ENCODE measurements at regions not wholly inside any gene's neighbourhood (a gene's known extent, or its start where the extent isn't known, plus 50 kb on each side); places are given as distances from the start of the nearest gene placed in this dataset.

- CTCF ChIA-PET (ENCODE audit: low intra/inter-chr PET ratio) = no interaction called here
- intact Hi-C loops (cut with micrococcal nuclease) = no loop called here
Observed at GRCh38 chr6:40910260-40910893, 128.6 kb downstream of the UNC5CL start.

More at GRCh38 chr6:40910260-40910893, 128.6 kb downstream of the UNC5CL start:
- POLR2A ChIA-PET = interaction anchor here (0.6 kb wide), 1 partner anchor 150 kb away, joined by 3 read pairs; no protein-coding TSS in a partner anchor
- no peak overlapping the region for H3K4me3 ChIP-seq
- 0% methylated on average over 2 of the region's 2 CpGs for WGBS (ENCODE audit: insufficient coverage, low coverage, missing lambda C conversion rate)
- no peak for DNase-seq (ENCODE audit: extremely low read depth in 1 of 4, low spot score in 3 of 4)
- no peaks in the 10 kb centered on the region for H3K36me3 ChIP-seq (ENCODE audit: control insufficient read depth, insufficient read depth, low read length)
- BruUV-seq (replicated peaks) = no TSS peak
- no peaks in the 10 kb centered on the region for H3K9me1 ChIP-seq (ENCODE audit: control insufficient read depth, insufficient read depth, low read length)
- no peak for ATAC-seq
- no peak overlapping the region for H3K4me2 ChIP-seq (ENCODE audit: insufficient read depth, low read length)
- H3K27me3 ChIP-seq (ENCODE audit: control insufficient read depth in 2 of 2, insufficient read depth in 2 of 2, low read length in 2 of 2) = peaks cover 2 to 4% of the 10 kb centered on the region in 2 experiments; a peak in 3 of 5 replicates
- in situ Hi-C loops (cut with MboI) = no loop called here
- H3K79me2 ChIP-seq (ENCODE audit: control insufficient read depth, insufficient read depth, low read length) = no peaks in the 10 kb centered on the region
- no peak for TF ChIP-seq ZSCAN29 (IDR thresholded peaks at IDR 0.05)
- no peak for TF ChIP-seq ETV1 (tag; conservative IDR thresholded peaks at IDR 0.05; ENCODE audit: low read depth)
- no peak for TF ChIP-seq SAFB2 (IDR thresholded peaks at IDR 0.05; ENCODE audit: borderline replicate concordance, low read depth, low read length, severe bottlenecking)
- no peak for TF ChIP-seq ZNF77 (CRISPR knock-in tag; IDR thresholded peaks at IDR 0.05)
- TF ChIP-seq ZNF511 (CRISPR knock-in tag; IDR thresholded peaks at IDR 0.05) = no peak
- no peak for TF ChIP-seq BMI1 (IDR thresholded peaks at IDR 0.05; ENCODE audit: low read length)
- no peak for TF ChIP-seq TOE1 (IDR thresholded peaks at IDR 0.05; ENCODE audit: borderline replicate concordance)
- no peak for TF ChIP-seq TOE1 (CRISPR knock-in tag; IDR thresholded peaks at IDR 0.05; ENCODE audit: borderline replicate concordance, low read depth)
- no peak for TF ChIP-seq ZNF165 (CRISPR knock-in tag; IDR thresholded peaks at IDR 0.05; ENCODE audit: borderline replicate concordance)
- no peak for TF ChIP-seq SNRNP70 (optimal IDR thresholded peaks at IDR 0.05; ENCODE audit: low read depth, low read length)
- TF ChIP-seq CEBPB (tag; IDR thresholded peaks at IDR 0.05) = no peak
- TF ChIP-seq BCL6 (CRISPR knock-in tag; IDR thresholded peaks at IDR 0.05) = no peak
- TF ChIP-seq MYNN (IDR thresholded peaks at IDR 0.05) = no peak
- TF ChIP-seq MYNN (CRISPR knock-in tag; IDR thresholded peaks at IDR 0.05) = no peak
- no peak for TF ChIP-seq SMC3 (conservative IDR thresholded peaks at IDR 0.05; ENCODE audit: insufficient read depth, low read depth, low read length)
- no peak for TF ChIP-seq ZBTB2 (IDR thresholded peaks at IDR 0.05)
- TF ChIP-seq ZBED1 (IDR thresholded peaks at IDR 0.05) = no peak
- no peak for TF ChIP-seq NFIX (CRISPR knock-in tag; IDR thresholded peaks at IDR 0.05; ENCODE audit: low read depth)
- TF ChIP-seq YY1 (IDR thresholded peaks at IDR 0.05; ENCODE audit: borderline replicate concordance in 1 of 3, control insufficient read depth in 1 of 3, extremely low read depth in 1 of 3, insufficient read depth in 3 of 3, insufficient read length in 1 of 3, insufficient replicate concordance in 2 of 3, low read depth in 1 of 3, low read length in 2 of 3) = no peak
- no peak for TF ChIP-seq ZNF707 (CRISPR knock-in tag; conservative IDR thresholded peaks at IDR 0.05)
- no peak for TF ChIP-seq ZNF232 (CRISPR knock-in tag; IDR thresholded peaks at IDR 0.05)
- no peak for TF ChIP-seq CBX5 (IDR thresholded peaks at IDR 0.05; ENCODE audit: borderline replicate concordance, low read depth)
- H4K20me1 ChIP-seq (replicated peaks; ENCODE audit: control insufficient read depth, insufficient read depth, low read length) = no peaks in the 10 kb centered on the region
- no peak overlapping the region for H2AFZ ChIP-seq (ENCODE audit: low read depth, low read length)
- H3K4me1 ChIP-seq (replicated peaks in 1 of 2; ENCODE audit: control insufficient read depth in 2 of 2, insufficient read depth in 2 of 2, low read length in 2 of 2) = no peaks in the 10 kb centered on the region
- FAIRE-seq = no peak
- no peak overlapping the region for H3K9ac ChIP-seq (ENCODE audit: insufficient read depth in 1 of 2, low read depth in 2 of 2, low read length in 2 of 2)
- H3K9me3 ChIP-seq (replicated peaks; ENCODE audit: control insufficient read depth, insufficient read depth, low read depth, low read length) = no peaks in the 10 kb centered on the region
- no peak overlapping the region for H3K27ac ChIP-seq (ENCODE audit: extremely low read depth, low read depth, low read length)
